ENCODE measurements at regions not wholly inside any gene's neighbourhood (a gene's known extent, or its start where the extent isn't known, plus 50 kb on each side); places are given as distances from the start of the nearest gene placed in this dataset.
"Not testable (repeated sequence)": the region's sequence is repeated elsewhere in the genome, so short reads cannot be mapped to it uniquely, and the experiment has no call there.

- H3K4me2 ChIP-seq, result 0 out of 2 replicates have a peak overlapping the region, but pooled peaks have one; percentile 6
- TF ChIP-seq CTCF (conservative IDR thresholded peaks at IDR 0.05; ENCODE audit: low read depth, low read length), result no peak
- no peak overlapping the region for H3K9ac ChIP-seq
- peaks cover 51% of the 10 kb centered on the region for H4K20me1 ChIP-seq (ENCODE audit: insufficient read depth)
- peaks cover 83% of the 10 kb centered on the region for H3K4me1 ChIP-seq (ENCODE audit: low read depth, poor library complexity, severe bottlenecking)
- no peaks in the 10 kb centered on the region for H3K36me3 ChIP-seq (ENCODE audit: insufficient read depth)
- H3K4me3 ChIP-seq (IDR thresholded peaks at IDR 0.05; ENCODE audit: insufficient read depth, low read depth, low read length), result no peak overlapping the region
- H2AFZ ChIP-seq (ENCODE audit: low read depth), result no peak overlapping the region
- peaks cover 94% of the 10 kb centered on the region for H3K79me2 ChIP-seq (ENCODE audit: insufficient read depth, low read depth)
- no peaks in the 10 kb centered on the region for H3K27me3 ChIP-seq (ENCODE audit: insufficient read depth, low read depth)
- no peak overlapping the region for H3K27ac ChIP-seq
These were observed 126.8 kb upstream of the BEND6 start for GRCh38 chr6:56827908-56828649.

DNA sequence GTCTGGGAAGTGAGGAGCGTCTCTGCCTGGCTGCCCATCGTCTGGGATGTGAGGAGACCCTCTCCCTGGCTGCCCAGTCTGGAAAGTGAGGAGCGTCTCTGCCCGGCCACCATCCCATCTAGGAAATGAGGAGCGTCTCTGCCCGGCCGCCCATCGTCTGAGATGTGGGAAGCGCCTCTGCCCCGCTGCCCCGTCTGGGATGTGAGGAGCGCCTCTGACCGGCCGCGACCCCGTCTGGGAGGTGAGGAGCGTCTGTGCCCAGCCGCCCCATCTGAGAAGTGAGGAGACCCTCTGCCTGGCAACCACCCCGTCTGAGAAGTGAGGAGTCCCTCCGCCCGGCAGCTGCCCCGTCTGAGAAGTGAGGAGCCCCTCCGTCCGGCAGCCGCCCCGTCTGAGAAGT lies 130.5 kb upstream of the BEND6 start:
- Histone ChIP-seq H3K79me2 (ENCODE audit: insufficient read depth, low read depth) (peaks cover 92% of the 10 kb centered on the region), H4K20me1 (ENCODE audit: insufficient read depth) (peaks cover 38% of the 10 kb centered on the region), H3K4me1 (ENCODE audit: low read depth, poor library complexity, severe bottlenecking) (peaks cover 82% of the 10 kb centered on the region)
- H3K27ac ChIP-seq; H3K36me3 ChIP-seq (ENCODE audit: insufficient read depth); H3K9ac ChIP-seq; H3K4me3 ChIP-seq (IDR thresholded peaks at IDR 0.05; ENCODE audit: insufficient read depth, low read depth, low read length); H3K27me3 ChIP-seq (ENCODE audit: insufficient read depth, low read depth); H2AFZ ChIP-seq (ENCODE audit: low read depth); H3K4me2 ChIP-seq: not testable (repeated sequence)

GRCh38 chr6:56821005-56821432 lies 133.9 kb upstream of the BEND6 start:
- Histone ChIP-seq H3K4me2 (no peak overlapping the region; the same call in 1 of the 2 replicates), H3K4me3 (IDR thresholded peaks at IDR 0.05; ENCODE audit: insufficient read depth, low read depth, low read length) (no peak overlapping the region), H4K20me1 (ENCODE audit: insufficient read depth) (peaks cover 11% of the 10 kb centered on the region), H3K36me3 (ENCODE audit: insufficient read depth) (no peaks in the 10 kb centered on the region), H3K27ac (no peak overlapping the region; the same call in 1 of the 2 replicates), H3K9ac (no peak overlapping the region), H3K4me1 (ENCODE audit: low read depth, poor library complexity, severe bottlenecking) (peaks cover 82% of the 10 kb centered on the region), H3K27me3 (ENCODE audit: insufficient read depth, low read depth) (no peaks in the 10 kb centered on the region), H3K79me2 (ENCODE audit: insufficient read depth, low read depth) (peaks cover 92% of the 10 kb centered on the region), H2AFZ (ENCODE audit: low read depth) (no peak overlapping the region)
- no peak for TF ChIP-seq CTCF (conservative IDR thresholded peaks at IDR 0.05; ENCODE audit: low read depth, low read length)

DNA sequence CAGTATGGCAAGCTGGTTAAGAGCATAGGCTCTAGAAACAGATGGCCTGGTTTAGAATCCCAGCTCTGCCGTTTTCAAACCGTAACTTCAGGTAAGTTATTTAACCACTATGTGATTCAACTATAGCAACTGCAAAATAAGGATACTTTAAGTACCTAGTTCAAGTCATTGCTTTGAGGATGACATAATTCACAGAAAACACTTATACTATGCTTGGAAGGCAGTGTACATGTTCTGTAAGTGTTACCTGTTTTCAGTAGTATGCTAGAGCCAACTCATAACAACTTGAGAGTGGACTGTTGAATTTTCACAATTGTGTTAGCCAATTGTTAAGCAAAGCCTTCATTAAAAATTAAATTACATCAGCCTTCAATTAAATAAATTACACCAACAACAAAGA lies 134.8 kb upstream of the BEND6 start:
- TF ChIP-seq CTCF (conservative IDR thresholded peaks at IDR 0.05; ENCODE audit: low read depth, low read length), result no peak

DNA sequence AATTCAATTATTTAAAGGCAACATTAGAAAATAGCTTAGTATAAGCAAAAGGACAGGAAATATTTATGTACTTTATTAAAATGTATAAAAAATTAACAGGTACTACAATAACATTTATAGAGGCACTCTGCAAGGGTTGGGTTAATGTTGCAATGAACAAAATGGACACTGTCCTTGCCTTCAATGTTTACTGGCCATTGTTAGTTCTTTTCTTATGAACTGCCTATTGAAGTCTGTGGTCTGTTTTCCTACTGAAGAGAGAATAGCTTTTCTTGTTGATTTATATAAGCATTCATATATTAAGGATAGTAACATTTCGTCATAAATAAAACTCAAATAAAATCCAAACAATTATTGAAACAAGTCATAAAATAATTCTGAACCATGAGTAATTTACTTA lies 135.3 kb upstream of the BEND6 start:
- Histone ChIP-seq H3K4me1 (ENCODE audit: low read depth, poor library complexity, severe bottlenecking) (peaks cover 82% of the 10 kb centered on the region), H4K20me1 (ENCODE audit: insufficient read depth) (peaks cover 11% of the 10 kb centered on the region), H3K36me3 (ENCODE audit: insufficient read depth) (no peaks in the 10 kb centered on the region), H2AFZ (ENCODE audit: low read depth) (no peak overlapping the region), H3K9ac (no peak overlapping the region), H3K79me2 (ENCODE audit: insufficient read depth, low read depth) (peaks cover 98% of the 10 kb centered on the region), H3K27me3 (ENCODE audit: insufficient read depth, low read depth) (no peaks in the 10 kb centered on the region), H3K4me3 (IDR thresholded peaks at IDR 0.05; ENCODE audit: insufficient read depth, low read depth, low read length) (no peak overlapping the region), H3K4me2 (peak overlapping the region; percentile 22; the same call in 1 of the 2 replicates), H3K27ac (peak overlapping the region; percentile 12; the same call in 1 of the 2 replicates)
- TF ChIP-seq CTCF (conservative IDR thresholded peaks at IDR 0.05; ENCODE audit: low read depth, low read length), result no peak

More for the DNA sequence above, 134.8 kb upstream of the BEND6 start:
- H3K9ac ChIP-seq, result no peak overlapping the region
- no peaks in the 10 kb centered on the region for H3K36me3 ChIP-seq (ENCODE audit: insufficient read depth)
- peaks cover 95% of the 10 kb centered on the region for H3K79me2 ChIP-seq (ENCODE audit: insufficient read depth, low read depth)
- H3K27ac ChIP-seq, result peak overlapping the region; percentile 12; the same call in 1 of the 2 replicates
- peaks cover 11% of the 10 kb centered on the region for H4K20me1 ChIP-seq (ENCODE audit: insufficient read depth)
- H3K4me2 ChIP-seq, result peak overlapping the region; percentile 22
- no peak overlapping the region for H3K4me3 ChIP-seq (IDR thresholded peaks at IDR 0.05; ENCODE audit: insufficient read depth, low read depth, low read length)
- H3K4me1 ChIP-seq (ENCODE audit: low read depth, poor library complexity, severe bottlenecking), result peaks cover 82% of the 10 kb centered on the region
- no peaks in the 10 kb centered on the region for H3K27me3 ChIP-seq (ENCODE audit: insufficient read depth, low read depth)
- H2AFZ ChIP-seq (ENCODE audit: low read depth), result no peak overlapping the region

All from KMS-11 (cell line).